HG03108 (cell line): ENCODE measurements at regions not wholly inside any gene's neighbourhood (a gene's known extent, or its start where the extent isn't known, plus 50 kb on each side); places are given as distances from the start of the nearest gene placed in this dataset.
"Not testable (repeated sequence)": the region's sequence is repeated elsewhere in the genome, so short reads cannot be mapped to it uniquely, and the experiment has no call there.

ENCODE experiments used
- ATAC-seq: cut with Tn5 transposase; IDR thresholded peaks from one replicate; pipeline ENCODE4 v1.9.1; 2021; ENCODE audit warnings: moderate library complexity; ENCODE audit not compliant: unreplicated experiment

DNA sequence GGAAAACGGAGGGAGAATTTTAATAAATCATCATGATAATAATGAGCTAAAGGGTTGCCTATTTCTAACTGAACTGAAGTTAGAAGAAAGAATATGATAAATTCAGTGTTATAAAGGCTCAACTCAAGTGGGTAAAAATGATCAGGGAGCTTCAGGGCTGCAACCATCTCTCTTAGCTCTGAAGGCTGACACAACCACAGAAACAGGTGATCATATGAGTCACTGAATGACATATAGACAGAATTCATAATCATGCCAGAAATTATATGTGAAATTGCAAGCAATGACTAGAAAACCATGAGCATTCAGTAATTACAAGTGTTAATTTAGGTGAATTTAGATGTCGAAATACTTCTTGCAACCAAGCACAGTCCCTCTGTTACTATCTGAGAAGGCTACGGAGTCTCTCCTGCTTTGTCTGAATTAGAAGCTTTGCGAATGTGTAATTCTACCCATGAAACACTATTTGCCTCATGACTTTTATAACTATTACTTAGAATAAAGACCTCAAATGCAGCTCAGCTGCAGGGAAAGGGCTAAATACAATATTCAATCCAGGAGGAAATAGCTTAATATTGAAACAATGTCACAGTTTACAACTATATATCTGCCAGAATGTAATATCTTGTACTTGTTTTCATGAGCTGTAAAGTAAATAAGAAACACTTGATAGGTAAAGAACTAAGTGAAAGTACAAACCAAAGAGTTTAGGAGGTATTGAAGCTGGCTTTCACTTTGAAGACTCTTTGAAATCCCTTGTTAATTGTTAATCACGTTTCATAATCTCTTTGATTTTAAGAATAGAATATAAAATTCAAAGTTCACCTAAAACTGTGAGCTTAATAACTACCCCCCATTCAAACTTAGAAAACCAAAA, 1972.6 kb downstream of the ARAP2 start:
- no peak for ATAC-seq

DNA sequence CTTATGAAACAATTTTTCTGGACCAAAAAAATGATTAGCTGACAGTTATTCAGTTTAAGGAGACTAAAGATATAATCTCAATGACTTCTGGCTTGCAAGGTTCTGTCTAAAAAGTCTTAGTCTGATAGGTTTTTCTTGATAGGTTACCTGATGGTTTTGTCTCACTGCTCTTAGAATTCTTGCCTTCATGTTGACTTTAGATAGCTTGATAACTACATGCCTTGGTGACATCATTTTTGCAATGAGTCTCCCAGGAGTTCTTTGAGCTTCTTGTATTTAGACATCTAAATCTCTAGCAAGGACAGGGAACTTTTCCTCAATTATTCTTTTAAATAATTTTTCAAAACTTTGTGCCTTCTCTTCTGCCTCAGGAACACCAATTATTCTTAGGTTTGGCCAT, 1965.3 kb downstream of the ARAP2 start:
- ATAC-seq = no peak

DNA sequence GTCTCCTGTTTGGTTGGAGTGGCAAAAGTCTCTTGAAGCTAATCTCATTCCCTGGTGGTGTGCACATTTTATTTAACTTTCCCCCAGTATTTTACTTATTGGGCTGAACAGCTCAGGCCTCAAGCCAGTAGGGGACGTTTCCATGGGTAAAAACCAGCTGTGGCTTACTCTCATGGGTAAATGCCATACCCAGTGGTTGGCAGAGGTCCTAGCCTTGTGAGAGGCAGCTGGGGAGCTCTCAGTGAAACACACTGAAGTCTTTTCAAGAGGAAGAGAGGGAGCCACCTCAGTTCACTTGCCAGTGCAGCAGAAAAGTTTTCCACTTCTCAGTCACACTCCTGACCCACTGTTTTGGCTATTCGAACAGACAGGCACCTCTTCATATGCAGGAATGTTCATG, 1964.2 kb downstream of the ARAP2 start:
- no peak for ATAC-seq

- no peak for ATAC-seq
Observed at GRCh38 chr4:34281826-34282225, 1962.5 kb downstream of the ARAP2 start.

DNA sequence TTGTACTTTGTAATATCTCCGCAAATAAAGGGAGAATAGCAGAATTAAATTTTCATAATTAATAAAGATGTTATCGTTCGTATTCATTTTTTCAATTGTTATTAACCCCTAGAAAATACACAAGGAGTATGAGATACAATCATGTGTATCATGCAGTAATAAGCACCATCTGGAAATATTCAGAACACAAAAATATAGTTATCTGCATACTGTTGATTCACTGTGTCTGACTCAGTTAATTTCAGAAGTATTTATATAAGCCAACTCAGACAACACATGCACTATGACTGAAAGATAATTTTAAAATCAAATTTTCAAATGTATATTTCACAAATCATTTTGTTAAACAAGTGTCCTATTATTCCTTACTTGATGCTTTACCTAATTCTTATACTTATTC, 1954.8 kb downstream of the ARAP2 start:
- ATAC-seq = no peak

DNA sequence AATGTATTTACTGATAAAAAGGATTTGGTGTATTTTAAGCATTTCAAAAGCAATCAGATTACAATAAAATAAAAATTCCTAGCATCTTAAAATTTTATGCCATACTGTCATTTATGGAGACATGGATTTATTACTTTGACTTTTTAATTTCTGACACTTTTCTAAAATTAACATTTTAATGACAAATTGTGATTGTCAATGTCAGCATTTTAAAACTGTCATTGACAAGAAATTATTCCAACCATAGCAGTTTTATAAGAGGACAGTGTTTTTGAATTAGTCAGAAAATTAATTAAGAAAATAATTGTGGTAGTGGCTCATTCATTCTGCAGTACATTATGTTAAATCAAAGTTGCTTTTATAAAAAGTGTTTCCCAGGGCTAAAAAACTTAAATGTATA, 1954.4 kb downstream of the ARAP2 start:
- no peak for ATAC-seq

DNA sequence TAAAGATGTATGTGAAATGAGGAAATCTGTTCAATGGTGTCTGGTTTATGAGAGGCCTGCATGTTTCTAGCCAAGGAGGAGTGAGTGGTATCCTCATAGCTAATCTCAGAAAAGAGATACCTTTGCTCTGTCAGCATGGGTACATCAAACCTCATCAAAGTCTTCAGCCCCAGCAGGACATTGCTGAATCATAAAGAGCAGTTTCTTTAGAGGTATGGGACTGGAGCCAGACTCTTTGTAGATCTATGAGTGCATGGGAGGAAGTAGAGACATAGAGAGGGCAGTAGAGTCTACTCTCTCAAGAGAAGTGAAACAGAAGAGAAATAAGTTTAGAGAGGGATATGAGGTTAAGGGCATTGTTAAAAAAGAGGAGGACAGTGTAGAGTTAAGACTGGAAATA, 1950.9 kb downstream of the ARAP2 start:
- no peak for ATAC-seq

GRCh38 chr4:34309383-34309906, 1934.9 kb downstream of the ARAP2 start:
- no peak for ATAC-seq

DNA sequence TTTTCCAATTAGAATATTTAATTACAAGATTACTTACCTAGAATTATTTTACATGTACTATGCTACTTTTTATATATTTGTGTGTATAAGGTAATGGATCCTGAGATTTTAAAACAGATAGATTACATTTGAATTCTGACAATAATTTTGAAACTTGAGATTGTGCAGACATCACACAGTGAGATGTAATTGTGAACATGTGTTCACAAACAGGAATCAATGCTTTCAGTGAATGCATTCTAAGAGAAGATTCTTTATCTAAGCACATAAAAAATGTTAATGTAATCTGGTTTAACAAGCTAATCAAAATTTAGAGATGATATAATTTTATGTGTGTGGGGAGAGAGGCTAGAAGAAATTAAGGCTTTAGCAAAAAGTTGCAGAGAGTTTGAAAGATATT, 1925.5 kb downstream of the ARAP2 start:
- ATAC-seq = no peak

DNA sequence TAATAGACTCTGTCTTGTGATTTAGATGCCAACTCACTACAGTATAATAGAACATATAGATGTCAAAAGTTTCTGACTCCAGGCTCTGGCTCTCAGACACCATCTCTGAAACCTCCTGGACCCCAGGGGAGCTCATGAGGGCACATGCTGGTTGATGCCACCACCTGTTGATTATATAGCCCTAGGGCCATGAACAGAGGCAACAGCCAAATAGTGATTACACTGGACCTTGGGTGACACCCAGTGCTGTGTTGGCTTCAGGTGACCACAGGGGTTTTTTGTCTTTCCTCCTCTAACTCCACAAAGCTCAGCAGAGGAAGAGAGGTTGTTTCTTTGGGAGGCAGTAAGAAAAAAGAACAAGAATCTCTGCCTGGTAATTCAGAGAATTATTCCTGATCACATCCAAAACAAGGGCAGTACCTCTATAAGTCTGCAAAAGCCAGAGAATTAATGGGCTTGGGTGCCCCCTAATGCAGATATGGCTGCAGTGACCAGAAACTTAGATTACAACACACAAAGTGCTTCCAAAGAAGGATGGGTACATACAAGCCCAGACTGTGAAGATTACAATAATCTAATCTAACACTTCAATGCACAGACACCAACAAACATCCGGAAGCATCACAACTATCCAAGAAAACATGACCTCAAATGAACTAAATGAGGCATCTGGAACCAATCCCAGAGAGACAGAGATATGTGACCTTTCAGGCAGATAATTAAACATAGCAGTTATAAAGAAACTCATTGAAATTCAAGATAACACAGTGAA, 1920.6 kb downstream of the ARAP2 start:
- ATAC-seq = no peak

DNA sequence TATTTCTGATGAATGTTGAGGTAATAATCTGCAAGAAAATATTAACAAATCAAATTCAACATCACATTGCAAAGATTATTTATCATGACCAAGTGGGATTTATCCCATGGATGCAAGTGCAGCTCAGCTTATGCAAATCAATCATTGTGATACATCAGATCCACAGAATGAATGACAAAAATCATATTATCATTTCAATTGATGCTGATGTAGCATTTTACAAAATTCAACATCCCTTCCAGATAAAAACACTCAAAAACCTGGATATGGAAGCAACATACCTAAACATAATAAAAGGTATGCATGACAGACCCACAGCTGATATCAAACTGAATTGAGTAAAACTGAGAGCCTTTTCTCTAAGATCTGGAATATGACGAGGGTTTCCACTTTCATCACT, 1915.4 kb downstream of the ARAP2 start:
- ATAC-seq = no peak

DNA sequence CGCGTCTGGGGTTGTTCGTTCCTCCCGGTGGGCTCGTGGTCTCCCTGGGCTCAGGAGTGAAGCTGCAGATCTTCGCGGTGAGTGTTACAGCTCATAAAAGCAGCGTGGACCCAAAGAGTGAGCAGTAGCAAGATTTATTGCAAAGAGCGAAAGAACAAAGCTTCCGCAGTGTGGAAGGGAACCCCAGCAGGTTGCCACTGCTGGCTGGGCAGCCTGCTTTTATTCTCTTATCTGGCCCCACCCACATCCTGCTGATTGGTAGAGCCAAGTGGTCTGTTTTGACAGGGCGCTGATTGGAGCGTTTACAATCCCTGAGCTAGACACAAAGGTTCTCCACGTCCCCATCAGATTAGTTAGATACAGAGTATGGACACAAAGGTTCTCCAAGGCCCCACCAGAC, 1909.2 kb downstream of the ARAP2 start:
- ATAC-seq = not testable (repeated sequence)

GRCh38 chr4:34335556-34335955, 1908.8 kb downstream of the ARAP2 start:
- ATAC-seq = not testable (repeated sequence)

DNA sequence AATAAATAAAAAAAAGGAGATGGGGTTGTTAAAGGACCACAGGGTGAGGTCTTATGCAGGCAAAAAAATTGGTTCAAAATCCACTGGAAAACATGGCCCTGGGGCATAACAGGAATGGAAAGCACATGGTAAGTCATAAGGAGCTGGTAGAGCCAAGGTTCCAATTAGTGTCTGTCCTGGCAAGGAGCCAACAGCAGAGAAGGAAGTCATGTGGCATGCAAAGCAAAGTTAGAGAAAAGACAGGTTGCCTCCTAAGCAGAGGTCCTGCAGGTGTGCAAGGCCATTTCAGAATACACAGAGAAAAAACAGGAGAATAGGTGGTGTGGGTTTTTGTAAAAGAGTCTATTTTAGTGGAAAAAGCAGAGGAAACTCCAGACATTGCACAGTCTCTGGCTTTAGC, 1881.7 kb downstream of the ARAP2 start:
- no peak for ATAC-seq

- ATAC-seq = no peak
Observed at GRCh38 chr4:34363842-34364241, 1880.5 kb downstream of the ARAP2 start.

- ATAC-seq = no peak
Observed at GRCh38 chr4:34365946-34366345, 1878.4 kb downstream of the ARAP2 start.

DNA sequence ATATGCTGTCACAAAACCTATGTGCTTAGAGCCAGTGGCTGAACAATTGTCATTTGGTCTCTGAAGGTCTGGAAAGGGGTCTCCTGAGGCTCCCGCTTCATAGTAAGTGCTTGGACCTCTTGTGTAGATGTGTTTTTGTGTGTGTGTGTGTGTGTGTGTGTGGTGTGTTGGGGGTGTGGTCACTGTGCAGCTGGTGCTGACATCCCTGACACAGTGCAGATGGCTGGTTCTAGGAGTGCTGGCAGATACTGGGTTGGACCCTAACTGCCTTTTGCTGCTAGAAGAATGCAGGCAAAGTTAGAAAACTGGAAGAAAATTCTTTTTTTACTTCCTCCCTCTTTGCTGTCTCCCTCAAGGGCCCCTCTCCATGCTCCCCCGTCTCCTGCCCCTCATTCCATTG, 1872.6 kb downstream of the ARAP2 start:
- ATAC-seq = no peak

GRCh38 chr4:34372815-34373214, 1871.5 kb downstream of the ARAP2 start:
- no peak for ATAC-seq

GRCh38 chr4:34373456-34373855, 1870.9 kb downstream of the ARAP2 start:
- no peak for ATAC-seq

GRCh38 chr4:34412233-34412632, 1832.1 kb downstream of the ARAP2 start:
- ATAC-seq = no peak

- ATAC-seq = no peak
Observed at GRCh38 chr4:34412911-34413310, 1831.4 kb downstream of the ARAP2 start.

DNA sequence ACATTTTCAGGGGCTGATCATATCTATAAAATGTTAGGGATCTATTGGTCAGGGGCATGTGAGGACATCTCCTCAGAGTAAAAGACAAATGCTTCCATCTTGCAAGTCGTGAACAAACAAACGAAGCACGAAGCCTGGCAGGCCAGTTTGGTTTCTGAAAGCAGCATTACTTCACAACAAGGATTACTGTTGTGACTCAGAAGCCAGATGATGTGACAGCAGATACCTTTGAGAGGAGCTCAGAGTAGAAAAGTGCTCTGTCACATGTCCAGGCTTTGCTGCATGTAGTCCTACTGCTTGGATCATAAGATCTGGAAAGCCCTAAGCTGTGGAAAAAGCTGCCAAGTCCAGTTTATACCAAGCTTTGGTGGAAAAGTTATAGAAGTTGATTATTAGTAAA, 1827.2 kb downstream of the ARAP2 start:
- ATAC-seq = no peak
